NB4 (cell line): ENCODE measurements at regions not wholly inside any gene's neighbourhood (a gene's known extent, or its start where the extent isn't known, plus 50 kb on each side); places are given as distances from the start of the nearest gene placed in this dataset.

Experiments used
- POLR2A ChIP-seq: IDR thresholded peaks from 2 replicates; pipeline ENCODE4 v1.6.1; 2011; ENCODE audit warnings: mild to moderate bottlenecking; ENCODE audit not compliant: insufficient read length; ENCODE audit errors: extremely low read depth
- TF ChIP-seq, protein P1 (sequence below): IDR thresholded peaks from one replicate; pipeline ENCODE4 v1.5.1; 2012; ENCODE audit warnings: low read depth, low read length
- TF ChIP-seq, protein P2 (sequence below): IDR thresholded peaks from 2 replicates; pipeline ENCODE4 v1.6.1; 2011; ENCODE audit warnings: low read depth, low read length

DNA sequence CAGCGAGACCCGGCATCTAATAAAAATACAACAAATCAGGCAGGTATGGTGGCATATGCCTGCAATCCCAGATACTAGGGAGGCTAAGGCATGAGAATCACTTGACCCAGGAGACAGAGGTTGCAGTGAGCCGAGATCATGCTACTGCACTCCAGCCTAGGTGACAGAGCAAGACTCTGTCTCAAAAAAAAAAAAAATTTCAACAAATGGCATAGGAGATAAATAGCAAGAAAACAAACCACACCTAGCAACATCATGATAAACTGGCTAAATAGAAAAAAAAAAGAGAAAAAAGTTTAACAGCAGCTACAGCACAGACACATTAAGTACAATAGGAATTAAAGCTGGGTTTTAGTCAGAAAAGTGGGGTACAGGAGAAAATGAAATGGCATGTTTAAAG is 1034.6 kb upstream of the LRRN3 start:
- no peak for TF ChIP-seq POLR2A
- TF ChIP-seq, protein P1, sequence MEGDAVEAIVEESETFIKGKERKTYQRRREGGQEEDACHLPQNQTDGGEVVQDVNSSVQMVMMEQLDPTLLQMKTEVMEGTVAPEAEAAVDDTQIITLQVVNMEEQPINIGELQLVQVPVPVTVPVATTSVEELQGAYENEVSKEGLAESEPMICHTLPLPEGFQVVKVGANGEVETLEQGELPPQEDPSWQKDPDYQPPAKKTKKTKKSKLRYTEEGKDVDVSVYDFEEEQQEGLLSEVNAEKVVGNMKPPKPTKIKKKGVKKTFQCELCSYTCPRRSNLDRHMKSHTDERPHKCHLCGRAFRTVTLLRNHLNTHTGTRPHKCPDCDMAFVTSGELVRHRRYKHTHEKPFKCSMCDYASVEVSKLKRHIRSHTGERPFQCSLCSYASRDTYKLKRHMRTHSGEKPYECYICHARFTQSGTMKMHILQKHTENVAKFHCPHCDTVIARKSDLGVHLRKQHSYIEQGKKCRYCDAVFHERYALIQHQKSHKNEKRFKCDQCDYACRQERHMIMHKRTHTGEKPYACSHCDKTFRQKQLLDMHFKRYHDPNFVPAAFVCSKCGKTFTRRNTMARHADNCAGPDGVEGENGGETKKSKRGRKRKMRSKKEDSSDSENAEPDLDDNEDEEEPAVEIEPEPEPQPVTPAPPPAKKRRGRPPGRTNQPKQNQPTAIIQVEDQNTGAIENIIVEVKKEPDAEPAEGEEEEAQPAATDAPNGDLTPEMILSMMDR = no peak
- TF ChIP-seq, protein P2, sequence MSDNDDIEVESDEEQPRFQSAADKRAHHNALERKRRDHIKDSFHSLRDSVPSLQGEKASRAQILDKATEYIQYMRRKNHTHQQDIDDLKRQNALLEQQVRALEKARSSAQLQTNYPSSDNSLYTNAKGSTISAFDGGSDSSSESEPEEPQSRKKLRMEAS = no peak
